ENCODE measurements at regions not wholly inside any gene's neighbourhood (a gene's known extent, or its start where the extent isn't known, plus 50 kb on each side); places are given as distances from the start of the nearest gene placed in this dataset.

GRCh38 chr21:19986396-19986795 lies 1011.8 kb upstream of the NCAM2 start:
- TF ChIP-seq CTCF (IDR thresholded peaks at IDR 0.05 in 4 of 5, conservative IDR thresholded peaks at IDR 0.05 in 1 of 5) (no peak), POLR2A (IDR thresholded peaks at IDR 0.05) (no peak)

Measured in gastrocnemius medialis (tissue), 4 donors.